Parathyroid adenoma (tissue), 2 donors: ENCODE measurements at regions not wholly inside any gene's neighbourhood (a gene's known extent, or its start where the extent isn't known, plus 50 kb on each side); places are given as distances from the start of the nearest gene placed in this dataset.

ENCODE experiments used
- H2AFZ ChIP-seq: fragments of 300-600 bp; sonication (generic); one replicate; pipeline ENCODE4 v1.7.0; 2017; ENCODE audit warnings: antibody characterized with exemption, mild to moderate bottlenecking
- H3K27ac ChIP-seq: fragments of 300-600 bp; sonication (generic); one replicate; pipeline ENCODE4 v1.7.0; 2017
- H3K27me3 ChIP-seq: fragments of 300-600 bp; sonication (generic); one replicate; pipeline ENCODE4 v1.7.0; 2017; ENCODE audit warnings: low read length; ENCODE audit not compliant: control insufficient read depth, insufficient read depth
- H3K36me3 ChIP-seq: fragments of 300-600 bp; sonication (generic); one replicate; pipeline ENCODE4 v1.7.0; 2017; ENCODE audit warnings: low read length; ENCODE audit not compliant: control insufficient read depth, insufficient read depth
- H3K4me1 ChIP-seq: fragments of 300-600 bp; sonication (generic); one replicate; pipeline ENCODE4 v1.7.0; 2017; ENCODE audit warnings: control low read depth
- H3K4me2 ChIP-seq: fragments of 300-600 bp; sonication (generic); one replicate; pipeline ENCODE4 v1.7.0; 2017; ENCODE audit warnings: low read length
- H3K4me3 ChIP-seq: fragments of 300-600 bp; sonication (generic); one replicate; pipeline ENCODE4 v1.7.0; 2017; ENCODE audit warnings: low read depth, low read length
- H3K79me2 ChIP-seq: fragments of 300-600 bp; sonication (generic); one replicate; pipeline ENCODE4 v1.7.0; 2017; ENCODE audit warnings: control low read depth
- H3K9ac ChIP-seq: fragments of 300-600 bp; sonication (generic); one replicate; pipeline ENCODE4 v1.7.0; 2017; ENCODE audit warnings: mild to moderate bottlenecking
- H3K9me3 ChIP-seq: fragments of 300-600 bp; sonication (generic); one replicate; pipeline ENCODE4 v1.7.0; 2017; ENCODE audit warnings: low read length; ENCODE audit not compliant: control insufficient read depth
- TF ChIP-seq, protein P1 (sequence below): fragments of 300-600 bp; sonication (generic); IDR thresholded peaks from one replicate; pipeline ENCODE4 v1.7.0; 2017; ENCODE audit warnings: antibody characterized with exemption, mild to moderate bottlenecking
- donor health status: primary hyperparathyroidism.

- Histone ChIP-seq H2AFZ (no peak overlapping the region), H3K9me3 (no peaks in the 10 kb centered on the region), H3K4me1 (no peaks in the 10 kb centered on the region)
These were observed 295.2 kb upstream of the POGK start for GRCh38 chr1:166544036-166544435.

GRCh38 chr1:166544561-166544960, 294.7 kb upstream of the POGK start:
- Histone ChIP-seq H3K9me3 (no peaks in the 10 kb centered on the region), H3K79me2 (no peaks in the 10 kb centered on the region), H3K4me3 (no peak overlapping the region), H3K27me3 (no peaks in the 10 kb centered on the region), H2AFZ (no peak overlapping the region), H3K4me2 (no peak overlapping the region), H3K9ac (no peak overlapping the region), H3K4me1 (no peaks in the 10 kb centered on the region), H3K36me3 (no peaks in the 10 kb centered on the region), H3K27ac (no peak overlapping the region)
- TF ChIP-seq, protein P1, sequence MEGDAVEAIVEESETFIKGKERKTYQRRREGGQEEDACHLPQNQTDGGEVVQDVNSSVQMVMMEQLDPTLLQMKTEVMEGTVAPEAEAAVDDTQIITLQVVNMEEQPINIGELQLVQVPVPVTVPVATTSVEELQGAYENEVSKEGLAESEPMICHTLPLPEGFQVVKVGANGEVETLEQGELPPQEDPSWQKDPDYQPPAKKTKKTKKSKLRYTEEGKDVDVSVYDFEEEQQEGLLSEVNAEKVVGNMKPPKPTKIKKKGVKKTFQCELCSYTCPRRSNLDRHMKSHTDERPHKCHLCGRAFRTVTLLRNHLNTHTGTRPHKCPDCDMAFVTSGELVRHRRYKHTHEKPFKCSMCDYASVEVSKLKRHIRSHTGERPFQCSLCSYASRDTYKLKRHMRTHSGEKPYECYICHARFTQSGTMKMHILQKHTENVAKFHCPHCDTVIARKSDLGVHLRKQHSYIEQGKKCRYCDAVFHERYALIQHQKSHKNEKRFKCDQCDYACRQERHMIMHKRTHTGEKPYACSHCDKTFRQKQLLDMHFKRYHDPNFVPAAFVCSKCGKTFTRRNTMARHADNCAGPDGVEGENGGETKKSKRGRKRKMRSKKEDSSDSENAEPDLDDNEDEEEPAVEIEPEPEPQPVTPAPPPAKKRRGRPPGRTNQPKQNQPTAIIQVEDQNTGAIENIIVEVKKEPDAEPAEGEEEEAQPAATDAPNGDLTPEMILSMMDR, result no peak

More at GRCh38 chr1:166544036-166544435, 295.2 kb upstream of the POGK start:
- Histone ChIP-seq H3K4me3 (no peak overlapping the region), H3K4me2 (no peak overlapping the region), H3K9ac (no peak overlapping the region), H3K27ac (no peak overlapping the region), H3K27me3 (no peaks in the 10 kb centered on the region), H3K36me3 (no peaks in the 10 kb centered on the region), H3K79me2 (no peaks in the 10 kb centered on the region)
- TF ChIP-seq, protein P1, result no peak

GRCh38 chr1:166552706-166553105, 286.6 kb upstream of the POGK start:
- Histone ChIP-seq H3K4me1 (no peaks in the 10 kb centered on the region), H3K36me3 (no peaks in the 10 kb centered on the region), H3K79me2 (no peaks in the 10 kb centered on the region), H3K27ac (no peak overlapping the region), H3K9me3 (no peaks in the 10 kb centered on the region), H2AFZ (no peak overlapping the region), H3K4me3 (no peak overlapping the region), H3K4me2 (no peak overlapping the region), H3K9ac (no peak overlapping the region), H3K27me3 (no peaks in the 10 kb centered on the region)
- TF ChIP-seq, protein P1, result no peak

DNA sequence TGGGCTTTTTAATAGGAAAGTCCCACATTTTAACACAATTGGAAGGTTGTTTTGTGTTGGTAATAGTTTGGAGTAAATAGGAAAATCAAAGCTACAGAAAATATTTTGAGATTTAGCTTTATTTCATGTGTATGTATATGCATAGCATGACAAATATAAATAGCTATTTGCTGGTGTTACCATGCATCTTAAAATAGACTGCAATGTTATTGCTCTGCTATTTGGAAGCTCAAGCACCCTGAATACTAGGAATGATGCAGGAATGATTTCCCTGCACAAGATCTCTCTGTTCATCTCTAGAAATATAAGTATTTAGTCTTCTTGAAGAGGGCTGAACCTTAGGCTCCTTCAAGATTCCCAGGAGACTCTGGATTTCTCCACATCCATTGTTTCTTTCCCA, 268.3 kb upstream of the POGK start:
- no peak overlapping the region for H3K4me3 ChIP-seq
- H3K79me2 ChIP-seq, result no peaks in the 10 kb centered on the region
- H2AFZ ChIP-seq, result no peak overlapping the region
- no peak overlapping the region for H3K27ac ChIP-seq
- TF ChIP-seq, protein P1, result no peak
- no peak overlapping the region for H3K9ac ChIP-seq
- H3K9me3 ChIP-seq, result no peaks in the 10 kb centered on the region
- H3K4me2 ChIP-seq, result no peak overlapping the region
- no peaks in the 10 kb centered on the region for H3K27me3 ChIP-seq
- H3K4me1 ChIP-seq, result no peaks in the 10 kb centered on the region
- no peaks in the 10 kb centered on the region for H3K36me3 ChIP-seq

- H3K27me3 ChIP-seq, result no peaks in the 10 kb centered on the region
- no peaks in the 10 kb centered on the region for H3K4me1 ChIP-seq
- no peak overlapping the region for H2AFZ ChIP-seq
- H3K4me3 ChIP-seq, result no peak overlapping the region
- H3K36me3 ChIP-seq, result no peaks in the 10 kb centered on the region
- TF ChIP-seq, protein P1, result no peak
- no peak overlapping the region for H3K4me2 ChIP-seq
- H3K79me2 ChIP-seq, result no peaks in the 10 kb centered on the region
- no peak overlapping the region for H3K9ac ChIP-seq
- H3K27ac ChIP-seq, result no peak overlapping the region
- H3K9me3 ChIP-seq, result no peaks in the 10 kb centered on the region
These were observed 266.1 kb upstream of the POGK start for GRCh38 chr1:166573199-166573598.
